SU-DHL-6 (cell line): ENCODE measurements at regions not wholly inside any gene's neighbourhood (a gene's known extent, or its start where the extent isn't known, plus 50 kb on each side); places are given as distances from the start of the nearest gene placed in this dataset.
"Not testable (repeated sequence)": the region's sequence is repeated elsewhere in the genome, so short reads cannot be mapped to it uniquely, and the experiment has no call there.

Experiments
- EZH2phosphoT487 ChIP-seq: fragments of 200-600 bp; sonication (generic), shearing (Covaris generic); conservative IDR thresholded peaks from 2 replicates; pipeline ENCODE4 v1.6.1; 2018; ENCODE audit warnings: mild to moderate bottlenecking, antibody characterized with exemption, low read length, moderate library complexity, mixed read lengths
- TF ChIP-seq, protein P1 (sequence below): fragments of 200-600 bp; sonication (generic); IDR thresholded peaks from one replicate; pipeline ENCODE4 v1.5.1; 2017; ENCODE audit warnings: antibody characterized with exemption, mild to moderate bottlenecking, low read length, moderate library complexity; ENCODE audit not compliant: insufficient read depth, poor library complexity, severe bottlenecking

DNA sequence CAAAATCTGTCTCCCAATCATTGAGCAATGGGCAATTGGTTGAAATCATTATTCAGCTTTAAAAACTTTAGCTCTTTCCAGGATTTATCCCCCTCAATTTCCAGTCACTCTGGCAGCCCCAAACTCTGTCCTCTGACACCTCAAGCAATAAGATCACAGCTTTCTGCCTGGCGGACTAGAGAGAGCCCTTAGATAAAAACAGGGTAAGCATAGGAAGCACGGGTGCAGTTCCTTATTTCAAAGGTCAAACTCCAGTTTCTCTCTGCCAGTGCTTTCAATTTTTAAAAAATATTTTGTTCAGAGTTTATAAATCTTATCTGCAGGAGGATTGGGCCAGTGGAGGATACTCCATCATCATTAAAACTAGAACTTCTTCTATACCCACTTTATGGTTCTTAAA lies 200.8 kb upstream of the PLGLB2 start:
- TF ChIP-seq, protein P1, sequence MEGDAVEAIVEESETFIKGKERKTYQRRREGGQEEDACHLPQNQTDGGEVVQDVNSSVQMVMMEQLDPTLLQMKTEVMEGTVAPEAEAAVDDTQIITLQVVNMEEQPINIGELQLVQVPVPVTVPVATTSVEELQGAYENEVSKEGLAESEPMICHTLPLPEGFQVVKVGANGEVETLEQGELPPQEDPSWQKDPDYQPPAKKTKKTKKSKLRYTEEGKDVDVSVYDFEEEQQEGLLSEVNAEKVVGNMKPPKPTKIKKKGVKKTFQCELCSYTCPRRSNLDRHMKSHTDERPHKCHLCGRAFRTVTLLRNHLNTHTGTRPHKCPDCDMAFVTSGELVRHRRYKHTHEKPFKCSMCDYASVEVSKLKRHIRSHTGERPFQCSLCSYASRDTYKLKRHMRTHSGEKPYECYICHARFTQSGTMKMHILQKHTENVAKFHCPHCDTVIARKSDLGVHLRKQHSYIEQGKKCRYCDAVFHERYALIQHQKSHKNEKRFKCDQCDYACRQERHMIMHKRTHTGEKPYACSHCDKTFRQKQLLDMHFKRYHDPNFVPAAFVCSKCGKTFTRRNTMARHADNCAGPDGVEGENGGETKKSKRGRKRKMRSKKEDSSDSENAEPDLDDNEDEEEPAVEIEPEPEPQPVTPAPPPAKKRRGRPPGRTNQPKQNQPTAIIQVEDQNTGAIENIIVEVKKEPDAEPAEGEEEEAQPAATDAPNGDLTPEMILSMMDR, result not testable (repeated sequence)
- not testable (repeated sequence) for TF ChIP-seq EZH2phosphoT487
